ENCODE measurements at regions not wholly inside any gene's neighbourhood (a gene's known extent, or its start where the extent isn't known, plus 50 kb on each side); places are given as distances from the start of the nearest gene placed in this dataset.

- intact Hi-C loops (cut with DNase I): loop anchor here in 1 of 2 donors (1.0 kb wide), 1 partner anchor 14 kb away; no protein-coding TSS in a partner anchor
- no peak for DNase-seq (ENCODE audit: low spot score)
Observed at GRCh38 chr2:134770702-134771101, 51.9 kb upstream of the TMEM163 start.

GRCh38 chr2:134771313-134771801 lies 52.6 kb upstream of the TMEM163 start:
- no peak for DNase-seq (ENCODE audit: low spot score)
- intact Hi-C loops (cut with DNase I): loop anchor here in 1 of 2 donors (1.0 kb wide), 1 partner anchor 13 kb away; no protein-coding TSS in a partner anchor

GRCh38 chr2:134772493-134773169 lies 53.8 kb upstream of the TMEM163 start:
- no peak for DNase-seq (ENCODE audit: low spot score)
- intact Hi-C loops (cut with DNase I): no loop called here

- intact Hi-C loops (cut with DNase I): no loop called here
- no peak for DNase-seq (ENCODE audit: low spot score)
Observed at GRCh38 chr2:134773335-134773734, 54.5 kb upstream of the TMEM163 start.

- DNase-seq (ENCODE audit: low spot score): no peak
- intact Hi-C loops (cut with DNase I): no loop called here
Observed at GRCh38 chr2:134773759-134774742, 55.3 kb upstream of the TMEM163 start.

GRCh38 chr2:134774786-134775641 lies 56.2 kb upstream of the TMEM163 start:
- intact Hi-C loops (cut with DNase I): no loop called here
- DNase-seq (ENCODE audit: low spot score): no peak

GRCh38 chr2:134776836-134777235 lies 58.0 kb upstream of the TMEM163 start:
- intact Hi-C loops (cut with DNase I): no loop called here
- no peak for DNase-seq (ENCODE audit: low spot score)

- intact Hi-C loops (cut with DNase I): no loop called here
- no peak for DNase-seq (ENCODE audit: low spot score)
Observed at GRCh38 chr2:134777593-134777992, 58.8 kb upstream of the TMEM163 start.

GRCh38 chr2:134778372-134778771 lies 59.6 kb upstream of the TMEM163 start:
- no peak for DNase-seq (ENCODE audit: low spot score)
- intact Hi-C loops (cut with DNase I): no loop called here

- no peak for DNase-seq (ENCODE audit: low spot score)
- intact Hi-C loops (cut with DNase I): no loop called here
Observed at GRCh38 chr2:134780972-134781371, 57.4 kb upstream of the ACMSD start.

GRCh38 chr2:134782107-134782506 lies 56.3 kb upstream of the ACMSD start:
- DNase-seq (ENCODE audit: low spot score): no peak

GRCh38 chr2:134782792-134783191 lies 55.6 kb upstream of the ACMSD start:
- intact Hi-C loops (cut with DNase I): no loop called here
- no peak for DNase-seq (ENCODE audit: low spot score)

More at GRCh38 chr2:134782107-134782506, 56.3 kb upstream of the ACMSD start:
- intact Hi-C loops (cut with DNase I): no loop called here

- no peak for DNase-seq (ENCODE audit: low spot score)
- intact Hi-C loops (cut with DNase I): loop anchor here in 1 of 2 donors (1.0 kb wide), 1 partner anchor 13 kb away; no protein-coding TSS in a partner anchor
Observed at GRCh38 chr2:134783912-134784311, 54.5 kb upstream of the ACMSD start.

- intact Hi-C loops (cut with DNase I): no loop called here
- DNase-seq (ENCODE audit: low spot score): no peak
Observed at GRCh38 chr2:134785659-134786430, 52.6 kb upstream of the ACMSD start.

GRCh38 chr2:134788417-134788816 lies 50.0 kb upstream of the ACMSD start:
- intact Hi-C loops (cut with DNase I): no loop called here
- no peak for DNase-seq (ENCODE audit: low spot score)

Data from posterior vena cava (tissue), 2 donors.